Nephron (organoid): ENCODE measurements at regions not wholly inside any gene's neighbourhood (a gene's known extent, or its start where the extent isn't known, plus 50 kb on each side); places are given as distances from the start of the nearest gene placed in this dataset.
A peak's percentile ranks its signal among the peaks of the same experiment; 100 is the strongest.

Experiments
- H3K27ac Mint-ChIP-seq, 3 experiments: 2 replicates each; pipeline ENCODE4 v1.8.0; 2020; ENCODE audit warnings: mixed read lengths in 3 of 3, mild to moderate bottlenecking in 2 of 3, moderate library complexity in 1 of 3
- H3K27me3 Mint-ChIP-seq: 2 replicates; pipeline ENCODE4 v1.8.0; 2021; ENCODE audit warnings: low read depth, mild to moderate bottlenecking, moderate library complexity, mixed read lengths
- H3K36me3 Mint-ChIP-seq: 2 replicates; pipeline ENCODE4 v1.8.0; 2020; ENCODE audit warnings: low read depth, mixed read lengths
- H3K4me1 Mint-ChIP-seq: 2 replicates; pipeline ENCODE4 v1.8.0; 2020; ENCODE audit warnings: mixed read lengths
- H3K4me3 Mint-ChIP-seq, 3 experiments: 2 replicates each; pipeline ENCODE4 v1.8.0; 2020; ENCODE audit warnings: mild to moderate bottlenecking in 3 of 3, mixed read lengths in 3 of 3, moderate library complexity in 2 of 3
- H3K9me3 Mint-ChIP-seq: 2 replicates; pipeline ENCODE4 v1.8.0; 2020; ENCODE audit warnings: mixed read lengths
- CTCF ChIP-seq, 3 experiments: fragments of 200-600 bp; sonication (generic); IDR thresholded peaks; one replicate each; pipeline ENCODE4 v1.5.0; 2021; ENCODE audit warnings: antibody characterized with exemption in 3 of 3; ENCODE audit not compliant: unreplicated experiment in 3 of 3

DNA sequence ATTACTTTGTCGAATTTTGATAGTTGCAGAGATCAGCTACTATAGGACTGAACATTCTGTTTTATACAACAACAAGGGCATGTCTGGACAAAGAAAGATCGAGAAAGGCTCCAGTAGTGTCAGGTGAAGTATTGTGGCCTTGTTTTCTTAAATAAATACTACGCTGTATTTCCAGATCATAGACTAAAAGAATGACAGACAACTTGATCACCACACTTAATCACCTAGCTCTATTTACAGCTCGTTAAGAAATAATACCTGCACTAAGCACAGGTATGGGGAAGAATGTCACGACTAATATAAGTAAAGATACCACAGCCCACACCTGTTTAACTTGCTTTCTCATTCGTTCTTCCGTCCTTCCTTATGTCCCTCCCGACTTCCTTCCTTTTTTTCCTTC lies 269.2 kb downstream of the HGF start:
- H3K4me3 Mint-ChIP-seq: no peak overlapping the region
- no peak for TF ChIP-seq CTCF (IDR thresholded peaks at IDR 0.05; ENCODE audit: unreplicated experiment in 3 of 3)
- no peaks in the 10 kb centered on the region for H3K9me3 Mint-ChIP-seq
- H3K36me3 Mint-ChIP-seq: no peaks in the 10 kb centered on the region
- H3K4me1 Mint-ChIP-seq: peaks cover 9% of the 10 kb centered on the region
- H3K27ac Mint-ChIP-seq: peak overlapping the region in 2 of 3 experiments; percentile 4 to 42
- no peaks in the 10 kb centered on the region for H3K27me3 Mint-ChIP-seq

DNA sequence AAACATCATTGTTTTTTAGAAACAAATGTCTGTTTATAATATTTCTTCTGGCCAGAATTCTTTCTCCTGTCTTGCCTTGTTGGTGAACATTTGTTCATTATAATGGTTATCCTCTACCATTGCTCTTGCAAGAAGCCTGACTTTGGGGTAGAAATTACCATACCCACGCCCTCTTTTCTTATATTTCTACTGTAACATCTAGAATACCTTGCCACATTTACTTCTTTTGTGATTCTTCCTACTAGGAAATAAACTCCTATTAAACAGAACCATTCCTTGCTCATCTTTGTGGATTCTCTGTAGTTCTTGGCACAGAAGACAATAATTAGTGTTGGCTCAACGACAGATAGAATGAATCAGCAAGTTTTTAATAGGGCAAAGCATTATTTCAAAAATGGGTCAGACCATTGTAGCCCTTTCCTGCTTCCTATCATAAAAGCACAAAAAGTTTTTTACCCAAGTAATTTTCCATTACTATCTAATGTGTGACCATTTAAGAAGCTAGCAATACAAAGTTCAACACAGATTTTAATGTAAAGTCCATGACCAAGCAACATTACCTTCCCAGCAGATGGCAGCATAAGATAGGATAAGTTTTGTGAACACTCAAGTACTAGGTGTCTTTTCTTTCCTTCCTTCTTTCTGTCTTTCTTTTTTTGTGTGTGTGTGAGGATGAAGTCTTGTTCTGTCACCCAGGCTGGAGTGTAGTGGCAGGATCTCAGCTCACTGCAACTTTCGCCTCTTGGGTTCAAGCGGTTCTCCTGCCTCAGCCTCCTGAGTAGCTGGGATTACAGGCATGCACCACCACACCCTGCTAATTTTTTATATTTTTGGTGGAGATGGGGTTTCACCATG lies 270.4 kb downstream of the HGF start:
- H3K4me3 Mint-ChIP-seq: no peak overlapping the region
- peak overlapping the region in 2 of 3 experiments; percentile 77 to 85 for H3K27ac Mint-ChIP-seq
- H3K4me1 Mint-ChIP-seq: peaks cover 9% of the 10 kb centered on the region
- H3K9me3 Mint-ChIP-seq: no peaks in the 10 kb centered on the region
- TF ChIP-seq CTCF (IDR thresholded peaks at IDR 0.05; ENCODE audit: unreplicated experiment in 3 of 3): peak; percentile 67 to 77 (median 68)
- no peaks in the 10 kb centered on the region for H3K27me3 Mint-ChIP-seq
- no peaks in the 10 kb centered on the region for H3K36me3 Mint-ChIP-seq

DNA sequence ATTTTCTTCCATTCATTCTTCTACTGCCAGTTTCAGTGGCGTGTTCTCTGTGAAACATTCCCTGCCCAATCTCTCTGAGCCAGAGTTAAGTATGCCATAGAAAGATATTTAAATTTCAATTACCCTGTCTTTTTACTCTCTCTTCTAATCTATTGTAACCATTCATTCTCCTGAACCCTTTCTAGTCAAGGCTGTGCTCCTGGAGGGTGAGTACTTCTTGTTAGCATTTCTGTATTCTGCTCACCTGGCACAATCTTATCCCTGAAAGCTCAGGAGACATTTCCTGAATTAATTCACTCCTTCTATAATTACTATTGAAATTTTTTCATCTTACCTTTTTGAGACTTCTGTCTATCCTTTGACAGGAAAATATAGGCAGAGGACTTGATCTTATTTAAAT lies 271.7 kb downstream of the HGF start:
- Mint-ChIP-seq H3K36me3 (no peaks in the 10 kb centered on the region), H3K9me3 (no peaks in the 10 kb centered on the region), H3K4me1 (peaks cover 9% of the 10 kb centered on the region), H3K27me3 (no peaks in the 10 kb centered on the region), H3K27ac (no peak overlapping the region), H3K4me3 (no peak overlapping the region)
- TF ChIP-seq CTCF (IDR thresholded peaks at IDR 0.05; ENCODE audit: unreplicated experiment in 3 of 3): no peak

DNA sequence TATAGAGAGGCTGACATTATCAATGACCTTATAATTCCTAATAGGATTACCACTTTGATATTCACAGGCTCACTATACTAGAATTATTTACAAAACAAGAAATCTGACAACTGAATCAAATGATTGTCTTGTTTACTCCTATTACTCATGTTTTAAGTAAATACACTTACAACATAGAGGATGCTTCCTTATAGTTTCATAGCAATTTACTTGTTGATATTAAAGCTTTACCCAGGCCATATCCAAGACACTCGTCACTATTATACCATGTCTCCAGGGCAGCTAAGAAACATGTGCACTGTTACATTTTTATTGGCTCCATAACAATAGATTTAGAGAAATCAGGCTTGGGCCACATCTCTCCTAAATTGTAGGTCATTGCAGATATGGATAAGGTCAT lies 276.9 kb downstream of the HGF start:
- no peaks in the 10 kb centered on the region for H3K36me3 Mint-ChIP-seq
- H3K4me1 Mint-ChIP-seq: no peaks in the 10 kb centered on the region
- H3K27ac Mint-ChIP-seq: no peak overlapping the region
- no peak for TF ChIP-seq CTCF (IDR thresholded peaks at IDR 0.05; ENCODE audit: unreplicated experiment in 3 of 3)
- no peaks in the 10 kb centered on the region for H3K27me3 Mint-ChIP-seq
- H3K4me3 Mint-ChIP-seq: no peak overlapping the region
- H3K9me3 Mint-ChIP-seq: no peaks in the 10 kb centered on the region

DNA sequence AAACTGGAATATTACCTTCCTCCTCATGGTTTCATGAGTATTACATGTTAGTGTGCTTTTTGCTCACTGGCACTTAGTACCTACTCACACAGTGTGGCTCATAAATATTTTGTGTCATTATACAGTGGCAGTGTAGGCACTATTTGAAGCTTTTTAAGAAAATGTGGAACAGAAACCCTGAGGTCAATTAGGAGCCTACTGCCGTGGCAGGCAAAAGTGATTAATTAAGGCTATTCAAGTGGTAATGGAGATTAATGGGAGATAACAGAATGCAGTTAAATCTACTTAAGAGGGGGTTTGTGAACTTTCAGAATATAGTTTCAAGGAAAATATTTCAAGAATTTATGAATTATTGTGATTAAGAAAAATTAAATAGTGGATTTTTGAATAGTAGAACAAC lies 277.6 kb downstream of the HGF start:
- no peak for TF ChIP-seq CTCF (IDR thresholded peaks at IDR 0.05; ENCODE audit: unreplicated experiment in 3 of 3)
- H3K27ac Mint-ChIP-seq: no peak overlapping the region

GRCh38 chr7:81491573-81491972 lies 278.3 kb downstream of the HGF start:
- Mint-ChIP-seq H3K4me3 (no peak overlapping the region), H3K27ac (no peak overlapping the region), H3K9me3 (no peaks in the 10 kb centered on the region), H3K4me1 (no peaks in the 10 kb centered on the region), H3K36me3 (no peaks in the 10 kb centered on the region), H3K27me3 (no peaks in the 10 kb centered on the region)
- TF ChIP-seq CTCF (IDR thresholded peaks at IDR 0.05; ENCODE audit: unreplicated experiment in 3 of 3): no peak

More for the DNA sequence above, 277.6 kb downstream of the HGF start:
- Mint-ChIP-seq H3K9me3 (no peaks in the 10 kb centered on the region), H3K4me1 (no peaks in the 10 kb centered on the region), H3K36me3 (no peaks in the 10 kb centered on the region), H3K27me3 (no peaks in the 10 kb centered on the region), H3K4me3 (no peak overlapping the region)
